ENCODE measurements at regions not wholly inside any gene's neighbourhood (a gene's known extent, or its start where the extent isn't known, plus 50 kb on each side); places are given as distances from the start of the nearest gene placed in this dataset.

GRCh38 chr12:29945904-29946303, 162.2 kb upstream of the TMTC1 start:
- TF ChIP-seq CTCF (optimal IDR thresholded peaks at IDR 0.05 in 1 of 3, IDR thresholded peaks at IDR 0.05 in 1 of 3, conservative IDR thresholded peaks at IDR 0.05 in 1 of 3; ENCODE audit: extremely low read depth in 1 of 3, insufficient read depth in 2 of 3, low read length in 3 of 3) = no peak
- TF ChIP-seq EZH2 (IDR thresholded peaks at IDR 0.05; ENCODE audit: low read length) = no peak

Measured in keratinocyte (primary cell).